ENCODE measurements at regions not wholly inside any gene's neighbourhood (a gene's known extent, or its start where the extent isn't known, plus 50 kb on each side); places are given as distances from the start of the nearest gene placed in this dataset.
A peak's percentile ranks its signal among the peaks of the same experiment; 100 is the strongest.

GRCh38 chr2:175431101-175431946, 249.8 kb upstream of the ATP5MC3 start:
- no peaks in the 10 kb centered on the region for H3K36me3 Mint-ChIP-seq (ENCODE audit: insufficient read depth, unreplicated experiment)
- no peak overlapping the region for H3K27ac Mint-ChIP-seq (ENCODE audit: unreplicated experiment)
- H3K27me3 Mint-ChIP-seq (ENCODE audit: unreplicated experiment) = no peaks in the 10 kb centered on the region
- no peak for DNase-seq
- no TSS peak for BruUV-seq (replicated peaks)
- CTCF ChIA-PET = interaction anchor here (1.0 kb wide), 1 partner anchor 23 kb away, joined by 3 read pairs; no protein-coding TSS in a partner anchor
- no peaks in the 10 kb centered on the region for H3K9me3 Mint-ChIP-seq (ENCODE audit: low read depth, unreplicated experiment)
- no peak overlapping the region for H3K4me3 Mint-ChIP-seq (ENCODE audit: low read depth, unreplicated experiment)
- TF ChIP-seq, protein P1, sequence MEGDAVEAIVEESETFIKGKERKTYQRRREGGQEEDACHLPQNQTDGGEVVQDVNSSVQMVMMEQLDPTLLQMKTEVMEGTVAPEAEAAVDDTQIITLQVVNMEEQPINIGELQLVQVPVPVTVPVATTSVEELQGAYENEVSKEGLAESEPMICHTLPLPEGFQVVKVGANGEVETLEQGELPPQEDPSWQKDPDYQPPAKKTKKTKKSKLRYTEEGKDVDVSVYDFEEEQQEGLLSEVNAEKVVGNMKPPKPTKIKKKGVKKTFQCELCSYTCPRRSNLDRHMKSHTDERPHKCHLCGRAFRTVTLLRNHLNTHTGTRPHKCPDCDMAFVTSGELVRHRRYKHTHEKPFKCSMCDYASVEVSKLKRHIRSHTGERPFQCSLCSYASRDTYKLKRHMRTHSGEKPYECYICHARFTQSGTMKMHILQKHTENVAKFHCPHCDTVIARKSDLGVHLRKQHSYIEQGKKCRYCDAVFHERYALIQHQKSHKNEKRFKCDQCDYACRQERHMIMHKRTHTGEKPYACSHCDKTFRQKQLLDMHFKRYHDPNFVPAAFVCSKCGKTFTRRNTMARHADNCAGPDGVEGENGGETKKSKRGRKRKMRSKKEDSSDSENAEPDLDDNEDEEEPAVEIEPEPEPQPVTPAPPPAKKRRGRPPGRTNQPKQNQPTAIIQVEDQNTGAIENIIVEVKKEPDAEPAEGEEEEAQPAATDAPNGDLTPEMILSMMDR (IDR thresholded peaks at IDR 0.05; ENCODE audit: unreplicated experiment) = no peak
- intact Hi-C loops (cut with micrococcal nuclease; ENCODE audit: unreplicated experiment) = no loop called here
- no peaks in the 10 kb centered on the region for H3K4me1 Mint-ChIP-seq (ENCODE audit: low read depth, unreplicated experiment)

- Mint-ChIP-seq H3K36me3 (ENCODE audit: insufficient read depth, unreplicated experiment) (no peaks in the 10 kb centered on the region), H3K4me1 (ENCODE audit: low read depth, unreplicated experiment) (no peaks in the 10 kb centered on the region), H3K27me3 (ENCODE audit: unreplicated experiment) (no peaks in the 10 kb centered on the region), H3K9me3 (ENCODE audit: low read depth, unreplicated experiment) (no peaks in the 10 kb centered on the region), H3K27ac (ENCODE audit: unreplicated experiment) (no peak overlapping the region), H3K4me3 (ENCODE audit: low read depth, unreplicated experiment) (no peak overlapping the region)
- no TSS peak for BruUV-seq (replicated peaks)
- CTCF ChIA-PET = no interaction called here
- TF ChIP-seq, protein P1 (IDR thresholded peaks at IDR 0.05; ENCODE audit: unreplicated experiment) = no peak
- DNase-seq = no peak
- intact Hi-C loops (cut with micrococcal nuclease; ENCODE audit: unreplicated experiment) = no loop called here
Observed at GRCh38 chr2:175430236-175430635, 248.7 kb upstream of the ATP5MC3 start.

GRCh38 chr2:175418224-175418835, 236.8 kb upstream of the ATP5MC3 start:
- Mint-ChIP-seq H3K4me1 (ENCODE audit: low read depth, unreplicated experiment) (peaks cover 23% of the 10 kb centered on the region), H3K27me3 (ENCODE audit: unreplicated experiment) (no peaks in the 10 kb centered on the region), H3K4me3 (ENCODE audit: low read depth, unreplicated experiment) (no peak overlapping the region), H3K9me3 (ENCODE audit: low read depth, unreplicated experiment) (no peaks in the 10 kb centered on the region), H3K27ac (ENCODE audit: unreplicated experiment) (no peak overlapping the region), H3K36me3 (ENCODE audit: insufficient read depth, unreplicated experiment) (no peaks in the 10 kb centered on the region)
- TF ChIP-seq, protein P1 (IDR thresholded peaks at IDR 0.05; ENCODE audit: unreplicated experiment) = no peak
- CTCF ChIA-PET = no interaction called here
- intact Hi-C loops (cut with micrococcal nuclease; ENCODE audit: unreplicated experiment) = loop anchor here (5.0 to 10.0 kb wide), 3 partner anchors 46 to 264 kb away; no protein-coding TSS in a partner anchor
- BruUV-seq (replicated peaks) = no TSS peak
- no peak for DNase-seq

- no TSS peak for BruUV-seq (replicated peaks)
- TF ChIP-seq, protein P1 (IDR thresholded peaks at IDR 0.05; ENCODE audit: unreplicated experiment) = peak; percentile 76
- Mint-ChIP-seq H3K9me3 (ENCODE audit: low read depth, unreplicated experiment) (no peaks in the 10 kb centered on the region), H3K27me3 (ENCODE audit: unreplicated experiment) (no peaks in the 10 kb centered on the region), H3K4me1 (ENCODE audit: low read depth, unreplicated experiment) (peaks cover 23% of the 10 kb centered on the region), H3K36me3 (ENCODE audit: insufficient read depth, unreplicated experiment) (no peaks in the 10 kb centered on the region), H3K4me3 (ENCODE audit: low read depth, unreplicated experiment) (no peak overlapping the region), H3K27ac (ENCODE audit: unreplicated experiment) (no peak overlapping the region)
- intact Hi-C loops (cut with micrococcal nuclease; ENCODE audit: unreplicated experiment) = loop anchor here (5.0 to 10.0 kb wide), 3 partner anchors 43 to 267 kb away; no protein-coding TSS in a partner anchor
- DNase-seq = peak; percentile 78
- CTCF ChIA-PET = interaction anchor here (0.6 to 0.7 kb wide), 2 partner anchors 13 to 63 kb away, joined by 3 read pairs; no protein-coding TSS in a partner anchor
Observed at GRCh38 chr2:175414882-175415487, 233.5 kb upstream of the ATP5MC3 start.
